ENCODE measurements at regions not wholly inside any gene's neighbourhood (a gene's known extent, or its start where the extent isn't known, plus 50 kb on each side); places are given as distances from the start of the nearest gene placed in this dataset.

DNA sequence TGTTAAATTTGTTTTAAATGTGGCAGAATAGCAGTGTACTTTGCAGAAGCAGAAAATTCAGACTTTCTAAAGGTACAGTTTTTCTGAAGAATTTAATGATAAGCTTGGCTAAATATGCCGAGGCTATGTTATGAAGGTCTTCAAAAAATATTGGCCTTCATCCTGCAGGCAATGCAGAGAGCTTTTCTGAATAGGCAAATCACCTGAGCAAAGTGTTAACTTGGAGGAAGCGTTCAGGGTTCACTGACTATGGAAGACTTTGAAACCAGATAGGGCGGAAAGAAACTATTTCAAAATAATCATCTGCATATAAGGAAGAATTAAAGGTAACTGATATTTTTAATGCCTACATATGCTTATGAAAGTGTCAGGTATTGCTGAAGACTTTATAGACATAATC is 133.7 kb upstream of the SETBP1 start:
- no peaks in the 10 kb centered on the region for H3K36me3 ChIP-seq (ENCODE audit: control insufficient read depth, insufficient read depth, low read length)
- DNase-seq (ENCODE audit: low read depth) = no peak
- TF ChIP-seq, protein P1, sequence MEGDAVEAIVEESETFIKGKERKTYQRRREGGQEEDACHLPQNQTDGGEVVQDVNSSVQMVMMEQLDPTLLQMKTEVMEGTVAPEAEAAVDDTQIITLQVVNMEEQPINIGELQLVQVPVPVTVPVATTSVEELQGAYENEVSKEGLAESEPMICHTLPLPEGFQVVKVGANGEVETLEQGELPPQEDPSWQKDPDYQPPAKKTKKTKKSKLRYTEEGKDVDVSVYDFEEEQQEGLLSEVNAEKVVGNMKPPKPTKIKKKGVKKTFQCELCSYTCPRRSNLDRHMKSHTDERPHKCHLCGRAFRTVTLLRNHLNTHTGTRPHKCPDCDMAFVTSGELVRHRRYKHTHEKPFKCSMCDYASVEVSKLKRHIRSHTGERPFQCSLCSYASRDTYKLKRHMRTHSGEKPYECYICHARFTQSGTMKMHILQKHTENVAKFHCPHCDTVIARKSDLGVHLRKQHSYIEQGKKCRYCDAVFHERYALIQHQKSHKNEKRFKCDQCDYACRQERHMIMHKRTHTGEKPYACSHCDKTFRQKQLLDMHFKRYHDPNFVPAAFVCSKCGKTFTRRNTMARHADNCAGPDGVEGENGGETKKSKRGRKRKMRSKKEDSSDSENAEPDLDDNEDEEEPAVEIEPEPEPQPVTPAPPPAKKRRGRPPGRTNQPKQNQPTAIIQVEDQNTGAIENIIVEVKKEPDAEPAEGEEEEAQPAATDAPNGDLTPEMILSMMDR (IDR thresholded peaks at IDR 0.05; ENCODE audit: insufficient read depth, low read length, poor library complexity, severe bottlenecking) = no peak
- H3K27me3 ChIP-seq (ENCODE audit: control insufficient read depth, insufficient read depth, low read length) = no peaks in the 10 kb centered on the region
- H3K4me3 ChIP-seq (ENCODE audit: low read depth, low read length) = no peak overlapping the region

DNA sequence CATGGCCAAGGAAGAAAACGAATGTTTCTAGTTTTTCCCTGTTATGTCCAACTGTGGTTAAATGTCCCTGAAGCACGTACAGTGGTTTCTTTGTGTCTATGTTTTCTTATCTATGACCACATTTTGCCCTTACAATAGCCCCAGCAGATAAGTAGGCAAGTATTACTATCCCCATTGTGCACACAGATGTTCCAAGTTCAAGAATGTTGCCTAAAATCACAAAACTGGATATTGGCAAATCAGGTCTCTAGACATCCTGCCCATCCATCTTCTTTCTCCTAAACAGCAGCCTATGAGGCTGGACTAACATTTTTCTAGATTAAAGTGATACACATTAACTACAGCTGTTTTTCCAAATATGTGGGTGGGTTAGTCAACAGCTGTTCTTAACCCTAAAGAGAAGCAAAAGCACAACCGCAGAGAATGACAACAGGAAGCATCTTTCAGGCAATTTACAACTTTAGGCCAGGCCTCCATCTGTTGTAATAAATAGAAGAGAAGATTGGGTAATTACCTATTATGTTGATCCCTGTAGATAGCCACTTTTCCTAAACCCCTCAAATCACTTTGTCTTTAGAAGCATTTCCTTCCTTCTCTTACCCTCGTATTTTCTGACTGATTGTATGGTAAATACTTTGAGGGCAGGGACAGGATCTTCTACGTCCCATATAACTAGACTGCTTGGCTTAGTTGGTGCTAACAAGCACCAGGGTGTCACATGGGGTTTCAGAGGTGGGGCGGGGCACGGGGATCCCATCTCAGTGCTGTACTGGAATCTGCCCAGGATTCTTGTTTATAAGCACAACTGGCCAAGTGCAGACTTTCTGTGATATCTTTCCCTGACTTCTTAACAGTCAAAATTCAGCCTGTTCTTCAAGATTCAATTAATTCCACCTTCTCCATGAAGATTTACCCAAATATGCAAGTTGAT is 132.1 kb upstream of the SETBP1 start:
- DNase-seq (ENCODE audit: low read depth) = no peak
- Histone ChIP-seq H3K27me3 (ENCODE audit: control insufficient read depth, insufficient read depth, low read length) (no peaks in the 10 kb centered on the region), H3K36me3 (ENCODE audit: control insufficient read depth, insufficient read depth, low read length) (no peaks in the 10 kb centered on the region), H3K4me3 (ENCODE audit: low read depth, low read length) (no peak overlapping the region)
- TF ChIP-seq, protein P1 (IDR thresholded peaks at IDR 0.05; ENCODE audit: insufficient read depth, low read length, poor library complexity, severe bottlenecking) = no peak

DNA sequence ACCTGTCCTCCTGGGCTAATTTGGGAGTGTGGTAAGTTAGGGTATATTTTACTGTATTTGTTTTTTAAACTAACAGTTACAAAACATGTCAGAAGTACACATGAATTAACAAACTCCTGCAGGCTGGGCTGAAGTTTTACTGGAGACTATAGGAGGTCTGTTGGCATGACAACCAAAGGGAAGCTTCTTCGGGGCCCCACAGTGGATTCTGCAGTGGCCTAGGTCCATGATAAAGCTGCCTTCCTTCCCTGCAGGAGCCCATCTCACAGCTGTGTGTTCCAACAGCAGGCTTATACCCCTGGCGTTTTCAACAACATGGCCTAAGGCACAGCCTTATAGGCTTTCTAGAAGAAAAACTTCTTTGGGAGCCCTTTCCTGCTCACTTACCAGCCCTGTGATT is 128.0 kb upstream of the SETBP1 start:
- TF ChIP-seq, protein P1 (IDR thresholded peaks at IDR 0.05; ENCODE audit: insufficient read depth, low read length, poor library complexity, severe bottlenecking) = no peak

DNA sequence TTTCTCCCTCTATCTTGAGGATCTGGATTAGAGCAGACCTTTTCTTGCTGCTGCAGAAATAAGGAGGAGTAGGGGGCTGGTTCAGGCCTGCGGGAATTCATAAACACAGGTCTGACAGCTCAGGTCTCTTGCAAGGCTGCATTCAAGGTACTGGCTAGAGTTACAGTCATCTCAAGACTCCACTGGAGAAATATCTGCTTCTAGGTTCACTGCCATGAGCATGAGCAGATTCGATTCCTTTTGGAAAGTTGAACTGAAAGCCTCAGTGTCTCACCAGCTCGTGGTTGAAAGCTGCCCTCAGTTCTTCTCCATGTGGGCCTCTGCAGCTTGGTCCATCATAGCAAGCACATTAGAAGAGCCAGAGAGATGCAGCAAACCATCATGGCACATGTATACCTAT is 124.4 kb upstream of the SETBP1 start:
- TF ChIP-seq, protein P1 (IDR thresholded peaks at IDR 0.05; ENCODE audit: insufficient read depth, low read length, poor library complexity, severe bottlenecking) = no peak
- no peaks in the 10 kb centered on the region for H3K36me3 ChIP-seq (ENCODE audit: control insufficient read depth, insufficient read depth, low read length)
- H3K4me3 ChIP-seq (ENCODE audit: low read depth, low read length) = no peak overlapping the region
- no peak for DNase-seq (ENCODE audit: low read depth)
- no peaks in the 10 kb centered on the region for H3K27me3 ChIP-seq (ENCODE audit: control insufficient read depth, insufficient read depth, low read length)

More for the DNA sequence above, 128.0 kb upstream of the SETBP1 start:
- Histone ChIP-seq H3K4me3 (ENCODE audit: low read depth, low read length) (no peak overlapping the region), H3K36me3 (ENCODE audit: control insufficient read depth, insufficient read depth, low read length) (no peaks in the 10 kb centered on the region), H3K27me3 (ENCODE audit: control insufficient read depth, insufficient read depth, low read length) (no peaks in the 10 kb centered on the region)
- no peak for DNase-seq (ENCODE audit: low read depth)

DNA sequence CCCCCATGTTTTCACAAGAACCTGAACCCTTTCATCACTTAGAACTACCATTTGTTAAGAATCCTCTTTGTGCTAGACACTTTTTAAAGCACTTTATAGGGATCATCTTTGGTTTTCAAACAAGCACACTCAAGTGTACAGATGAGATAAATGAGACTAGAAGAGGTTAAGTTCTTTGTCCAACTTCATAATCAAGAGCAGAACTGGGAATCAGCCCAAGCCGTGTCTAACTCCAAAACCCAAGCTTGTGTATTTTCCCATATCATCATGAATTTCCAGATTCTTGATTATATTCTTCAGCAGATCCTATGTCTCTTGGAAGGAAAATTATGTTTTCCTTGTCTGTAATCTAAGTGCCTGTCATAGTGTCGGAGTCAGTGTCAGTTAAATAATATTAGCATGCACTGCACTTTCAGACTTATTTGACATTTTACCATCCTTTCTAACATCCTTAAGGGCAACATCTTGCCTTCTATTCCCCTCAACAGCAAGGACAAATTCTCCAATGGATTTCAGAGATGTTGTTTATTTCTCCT is 123.0 kb upstream of the SETBP1 start:
- Histone ChIP-seq H3K36me3 (ENCODE audit: control insufficient read depth, insufficient read depth, low read length) (no peaks in the 10 kb centered on the region), H3K27me3 (ENCODE audit: control insufficient read depth, insufficient read depth, low read length) (no peaks in the 10 kb centered on the region), H3K4me3 (ENCODE audit: low read depth, low read length) (no peak overlapping the region)
- no peak for DNase-seq (ENCODE audit: low read depth)
- TF ChIP-seq, protein P1 (IDR thresholded peaks at IDR 0.05; ENCODE audit: insufficient read depth, low read length, poor library complexity, severe bottlenecking) = no peak

Measured in kidney epithelial cell (primary cell).